Endothelial cell of umbilical vein (primary cell): ENCODE measurements at regions not wholly inside any gene's neighbourhood (a gene's known extent, or its start where the extent isn't known, plus 50 kb on each side); places are given as distances from the start of the nearest gene placed in this dataset.

ENCODE experiments used
- BruUV-seq: library from RNA; stranded (reverse); fragments of 400-500 nt; replicated peaks from 2 replicates; lab custom pipeline; 2021; lab: Mats Ljungman, UMichigan
- CTCF ChIA-PET: fragments of 300-600, 350-600 bp; sonication (Branson Sonifier 250); formaldehyde crosslinking; loops from one replicate; lab custom pipeline; 2021; ENCODE audit warnings: antibody characterized with exemption, inconsistent platforms; lab: Charles Lee
- POLR2A ChIA-PET: fragments of 300-600, 350-600 bp; sonication (Branson Sonifier 250); formaldehyde crosslinking; loops from one replicate; lab custom pipeline; 2021; ENCODE audit warnings: antibody characterized with exemption, inconsistent platforms; lab: Charles Lee
- DNase-seq: peaks from one replicate; pipeline ENCODE4 v3.0.0-alpha.2; 2011; ENCODE audit warnings: low read depth, low spot score
- FAIRE-seq: peaks from 2 replicates; lab custom pipeline; 2011; peaks lifted over from hg19 to GRCh38; lab: Jason Lieb, UNC
- H2AFZ ChIP-seq: 2 replicates; pipeline ENCODE4 v1.6.0; 2012; ENCODE audit warnings: low read depth, low read length, control low read depth, inconsistent platforms
- H3K27ac ChIP-seq: 2 replicates; pipeline ENCODE4 v1.5.1; 2011; ENCODE audit warnings: low read depth, mild to moderate bottlenecking, control low read depth, low read length, moderate library complexity; ENCODE audit not compliant: insufficient read depth
- H3K27me3 ChIP-seq, 2 experiments: 2 replicates each; pipeline versions ENCODE4 v1.6.0 to v1.6.1; 2011; ENCODE audit warnings: low read length in 2 of 2, mixed read lengths in 1 of 2; ENCODE audit not compliant: control insufficient read depth in 2 of 2, insufficient read depth in 2 of 2
- H3K36me3 ChIP-seq, 2 experiments: 2 replicates in 1 of 2; 3 replicates in 1 of 2; pipeline ENCODE4 v1.5.1; 2011; ENCODE audit warnings: low read length in 2 of 2, mild to moderate bottlenecking in 1 of 2, moderate library complexity in 1 of 2; ENCODE audit not compliant: control insufficient read depth in 2 of 2, insufficient read depth in 2 of 2; ENCODE audit errors: extremely low read depth in 1 of 2
- H3K4me1 ChIP-seq: 3 replicates; pipeline ENCODE4 v1.5.1; 2011; ENCODE audit warnings: mild to moderate bottlenecking, low read length; ENCODE audit not compliant: control insufficient read depth, insufficient read depth; ENCODE audit errors: extremely low read depth
- H3K4me2 ChIP-seq: 2 replicates; pipeline ENCODE4 v1.6.1; 2011; ENCODE audit warnings: low read length, control low read depth, mixed read lengths; ENCODE audit not compliant: insufficient read depth
- H3K4me3 ChIP-seq, 3 experiments: fragments of 200-600 bp in 1 of 3; sonication (generic), shearing (Covaris generic) in 1 of 3; replicated peaks in 1 of 3; 2 replicates each; pipeline ENCODE4 v1.5.1; 2011 to 2016; ENCODE audit warnings: control low read depth in 3 of 3, low read length in 3 of 3, mild to moderate bottlenecking in 2 of 3, inconsistent platforms in 1 of 3, low read depth in 1 of 3, moderate library complexity in 1 of 3; ENCODE audit not compliant: insufficient read depth in 1 of 3
- H3K79me2 ChIP-seq: 2 replicates; pipeline ENCODE4 v1.6.0; 2012; ENCODE audit warnings: low read length, inconsistent platforms; ENCODE audit not compliant: control insufficient read depth, insufficient read depth
- H3K9ac ChIP-seq: replicated peaks from 2 replicates; pipeline ENCODE3; 2011; ENCODE audit warnings: low read length, control low read depth; ENCODE audit not compliant: insufficient read depth; ENCODE audit errors: extremely low read depth
- H3K9me1 ChIP-seq: replicated peaks from 3 replicates; pipeline ENCODE4 v1.6.0; 2011; ENCODE audit warnings: mild to moderate bottlenecking, low read length; ENCODE audit not compliant: control insufficient read depth, insufficient read depth; ENCODE audit errors: extremely low read depth
- H3K9me3 ChIP-seq: replicated peaks from 2 replicates; pipeline ENCODE4 v1.5.1; 2012; ENCODE audit warnings: low read length, inconsistent platforms; ENCODE audit not compliant: control insufficient read depth, insufficient read depth
- H4K20me1 ChIP-seq: replicated peaks from 2 replicates; pipeline ENCODE3; 2011; ENCODE audit warnings: mild to moderate bottlenecking, low read length; ENCODE audit not compliant: control insufficient read depth, insufficient read depth; ENCODE audit errors: extremely low read depth
- CTCF ChIP-seq, 2 donors: IDR thresholded peaks; 1 replicate in 1 of 2; 2 replicates in 1 of 2; pipeline ENCODE4 v1.5.1; 2011; ENCODE audit warnings: low read length in 2 of 2, mild to moderate bottlenecking in 2 of 2, moderate library complexity in 2 of 2, control low read depth in 1 of 2, inconsistent platforms in 1 of 2, low read depth in 1 of 2; ENCODE audit not compliant: insufficient read depth in 1 of 2; ENCODE audit errors: extremely low read depth in 1 of 2
- EZH2 ChIP-seq: IDR thresholded peaks from 2 replicates; pipeline ENCODE4 v1.6.1; 2012; ENCODE audit warnings: borderline replicate concordance, low read depth, mild to moderate bottlenecking, moderate library complexity, low read length, inconsistent platforms; ENCODE audit not compliant: severe bottlenecking
- FOS ChIP-seq: IDR thresholded peaks from 2 replicates; pipeline ENCODE4 v1.6.1; 2011; ENCODE audit warnings: mild to moderate bottlenecking, low read length, moderate library complexity, borderline replicate concordance; ENCODE audit not compliant: insufficient read depth
- GATA2 ChIP-seq: IDR thresholded peaks from 2 replicates; pipeline ENCODE4 v1.7.0; 2011; ENCODE audit warnings: low read depth, mild to moderate bottlenecking, moderate library complexity, mixed read lengths, low read length; ENCODE audit not compliant: insufficient read length, insufficient read depth
- JUN ChIP-seq: IDR thresholded peaks from 2 replicates; pipeline ENCODE4 v1.6.1; 2011; ENCODE audit warnings: borderline replicate concordance, low read depth; ENCODE audit not compliant: insufficient read length, insufficient read depth
- MYC ChIP-seq: IDR thresholded peaks from one replicate; pipeline ENCODE4 v1.6.1; 2011; ENCODE audit warnings: mild to moderate bottlenecking, low read depth, low read length
- POLR2A ChIP-seq: IDR thresholded peaks from 2 replicates; pipeline ENCODE4 v1.6.1; 2012; ENCODE audit warnings: low read depth, mild to moderate bottlenecking, control low read depth, low read length
- POLR2AphosphoS5 ChIP-seq: IDR thresholded peaks from 2 replicates; pipeline ENCODE4 v1.6.1; 2012; ENCODE audit warnings: low read depth, mild to moderate bottlenecking, control low read depth, low read length, moderate library complexity; ENCODE audit not compliant: insufficient read depth
- dilution Hi-C: fragments of 300-500 bp; cut with MboI; formaldehyde crosslinking; loops from one replicate; pipeline ENCODE4 v1.15.0; 2019; ENCODE audit warnings: low sequenced_read_pairs; ENCODE audit not compliant: extremely low pct_ligation_motif_present
- intact Hi-C: fragments of 100-400 bp; cut with micrococcal nuclease; formaldehyde crosslinking; loops from one replicate; pipeline ENCODE4 v1.10.0; 2022
- TF ChIP-seq, protein P1 (sequence below): IDR thresholded peaks from 2 replicates; pipeline ENCODE4 v1.6.1; 2011; ENCODE audit not compliant: insufficient read depth, insufficient read length

DNA sequence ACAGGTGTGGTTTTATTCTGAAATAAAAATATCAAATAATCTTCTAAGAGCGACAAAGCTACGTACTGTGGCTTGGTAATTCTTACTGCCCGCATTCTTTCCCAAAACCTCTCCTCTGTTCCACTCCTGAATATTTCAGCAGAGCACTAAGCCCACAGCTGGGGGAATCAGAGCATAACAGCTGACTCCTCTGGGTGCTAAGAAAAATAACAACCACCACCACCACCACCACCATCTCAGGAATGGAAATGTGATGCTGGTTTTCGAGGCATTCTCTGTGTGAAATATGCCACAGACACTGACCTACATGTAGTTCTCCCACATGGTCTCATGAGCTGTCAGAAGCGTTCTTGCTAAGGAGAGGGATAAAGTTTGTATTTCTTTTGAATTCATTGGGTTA, 183.7 kb downstream of the BMP4 start:
- no peaks in the 10 kb centered on the region for H3K36me3 ChIP-seq
- H3K9ac ChIP-seq = no peak overlapping the region
- H3K4me2 ChIP-seq = no peak overlapping the region
- no peak overlapping the region for H3K27ac ChIP-seq
- DNase-seq (no peak), FAIRE-seq (no peak)
- POLR2A ChIA-PET = no interaction called here
- dilution Hi-C loops = no loop called here
- no peak for TF ChIP-seq POLR2AphosphoS5
- no peak for TF ChIP-seq EZH2
- no peak for TF ChIP-seq MYC
- TF ChIP-seq POLR2A = no peak
- TF ChIP-seq, protein P1, sequence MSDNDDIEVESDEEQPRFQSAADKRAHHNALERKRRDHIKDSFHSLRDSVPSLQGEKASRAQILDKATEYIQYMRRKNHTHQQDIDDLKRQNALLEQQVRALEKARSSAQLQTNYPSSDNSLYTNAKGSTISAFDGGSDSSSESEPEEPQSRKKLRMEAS = no peak
- no peak for TF ChIP-seq CTCF (IDR thresholded peaks at IDR 0.05; ENCODE audit: extremely low read depth in 1 of 2, insufficient read depth in 1 of 2, low read depth in 1 of 2, low read length in 2 of 2)
- TF ChIP-seq GATA2 = no peak
- no peak for TF ChIP-seq JUN
- TF ChIP-seq FOS = no peak
- no peaks in the 10 kb centered on the region for H3K9me3 ChIP-seq
- CTCF ChIA-PET = no interaction called here
- no peak overlapping the region for H3K4me3 ChIP-seq
- no peaks in the 10 kb centered on the region for H3K9me1 ChIP-seq
- H3K79me2 ChIP-seq = no peaks in the 10 kb centered on the region
- no peaks in the 10 kb centered on the region for H3K4me1 ChIP-seq
- intact Hi-C loops = no loop called here
- no peaks in the 10 kb centered on the region for H3K27me3 ChIP-seq
- H2AFZ ChIP-seq = no peak overlapping the region
- BruUV-seq = no TSS peak
- H4K20me1 ChIP-seq = no peaks in the 10 kb centered on the region
